ENCODE measurements at regions not wholly inside any gene's neighbourhood (a gene's known extent, or its start where the extent isn't known, plus 50 kb on each side); places are given as distances from the start of the nearest gene placed in this dataset.

DNA sequence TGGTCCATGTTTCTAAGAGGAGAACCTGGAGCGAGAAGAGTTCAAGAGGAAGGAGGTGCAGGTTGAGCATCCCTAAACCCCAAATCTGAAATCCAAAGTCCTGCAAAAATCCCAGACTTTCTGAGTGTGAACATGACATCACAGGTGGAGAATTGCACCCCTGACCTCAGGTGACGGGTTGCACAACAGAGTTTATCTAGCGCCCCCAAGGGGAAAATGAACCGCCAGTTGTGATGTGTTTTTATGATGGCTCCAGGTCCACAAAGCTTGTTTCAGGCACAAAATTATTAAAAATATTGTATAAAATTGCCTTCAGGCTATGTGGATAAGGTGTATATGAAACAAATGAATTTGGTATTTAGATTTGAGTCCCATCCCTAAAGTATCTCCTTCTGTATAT, 420.0 kb downstream of the GABRB3 start:
- Mint-ChIP-seq H3K27ac (no peak overlapping the region), H3K36me3 (peaks cover 4% of the 10 kb centered on the region), H3K9me3 (peaks cover 2 to 13% of the 10 kb centered on the region in 2 donors), H3K4me3 (no peak overlapping the region), H3K27me3 (ENCODE audit: low read depth in 2 of 2) (no peaks in the 10 kb centered on the region), H3K4me1 (no peaks in the 10 kb centered on the region)
- Histone ChIP-seq H3K9me3 (ENCODE audit: control insufficient read depth, insufficient read depth, low read length) (no peaks in the 10 kb centered on the region), H3K36me3 (ENCODE audit: control insufficient read depth, insufficient read depth, low read length) (no peaks in the 10 kb centered on the region), H3K4me3 (ENCODE audit: low read length) (no peak overlapping the region), H3K4me1 (ENCODE audit: control insufficient read depth, insufficient read depth, low read length) (no peaks in the 10 kb centered on the region), H3K27me3 (ENCODE audit: control insufficient read depth, insufficient read depth, low read length) (no peaks in the 10 kb centered on the region), H3K27ac (ENCODE audit: low read length) (no peak overlapping the region)
- ATAC-seq = no peak
- intact Hi-C loops (cut with micrococcal nuclease) = no loop called here
- TF ChIP-seq, protein P1, sequence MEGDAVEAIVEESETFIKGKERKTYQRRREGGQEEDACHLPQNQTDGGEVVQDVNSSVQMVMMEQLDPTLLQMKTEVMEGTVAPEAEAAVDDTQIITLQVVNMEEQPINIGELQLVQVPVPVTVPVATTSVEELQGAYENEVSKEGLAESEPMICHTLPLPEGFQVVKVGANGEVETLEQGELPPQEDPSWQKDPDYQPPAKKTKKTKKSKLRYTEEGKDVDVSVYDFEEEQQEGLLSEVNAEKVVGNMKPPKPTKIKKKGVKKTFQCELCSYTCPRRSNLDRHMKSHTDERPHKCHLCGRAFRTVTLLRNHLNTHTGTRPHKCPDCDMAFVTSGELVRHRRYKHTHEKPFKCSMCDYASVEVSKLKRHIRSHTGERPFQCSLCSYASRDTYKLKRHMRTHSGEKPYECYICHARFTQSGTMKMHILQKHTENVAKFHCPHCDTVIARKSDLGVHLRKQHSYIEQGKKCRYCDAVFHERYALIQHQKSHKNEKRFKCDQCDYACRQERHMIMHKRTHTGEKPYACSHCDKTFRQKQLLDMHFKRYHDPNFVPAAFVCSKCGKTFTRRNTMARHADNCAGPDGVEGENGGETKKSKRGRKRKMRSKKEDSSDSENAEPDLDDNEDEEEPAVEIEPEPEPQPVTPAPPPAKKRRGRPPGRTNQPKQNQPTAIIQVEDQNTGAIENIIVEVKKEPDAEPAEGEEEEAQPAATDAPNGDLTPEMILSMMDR (IDR thresholded peaks at IDR 0.05) = no peak
- WGBS (ENCODE audit: insufficient coverage) = 91% methylated on average over 4 of the region's 4 CpGs
- no peak for DNase-seq

DNA sequence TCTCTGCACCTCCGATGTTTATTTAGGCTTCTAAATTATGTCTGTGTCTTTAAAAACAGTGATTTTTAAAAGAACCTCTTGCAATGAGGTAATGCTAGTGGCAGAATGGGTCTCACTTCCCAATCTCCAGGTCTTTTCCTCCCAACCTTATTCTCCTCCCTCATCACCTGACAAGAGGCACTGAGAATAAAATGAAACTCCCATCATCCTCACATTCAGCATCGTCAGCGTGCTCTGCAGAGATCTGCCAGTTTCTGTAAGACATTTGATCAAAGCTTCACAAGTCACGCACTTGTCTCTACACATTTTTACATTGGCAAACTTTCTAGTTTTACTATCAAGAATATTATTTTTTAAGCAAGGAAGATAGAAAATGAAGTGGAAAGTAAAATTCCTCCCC, 420.5 kb downstream of the GABRB3 start:
- TF ChIP-seq, protein P1 (IDR thresholded peaks at IDR 0.05) = no peak
- no peak for DNase-seq
- no peaks in the 10 kb centered on the region for H3K9me3 ChIP-seq (ENCODE audit: control insufficient read depth, insufficient read depth, low read length)
- Mint-ChIP-seq H3K36me3 (peaks cover 4% of the 10 kb centered on the region), H3K27ac (no peak overlapping the region), H3K4me1 (no peaks in the 10 kb centered on the region), H3K27me3 (ENCODE audit: low read depth in 2 of 2) (no peaks in the 10 kb centered on the region), H3K4me3 (no peak overlapping the region), H3K9me3 (peaks cover 2 to 14% of the 10 kb centered on the region in 2 donors)
- 94% methylated on average over 3 of the region's 4 CpGs for WGBS (ENCODE audit: insufficient coverage)
- H3K36me3 ChIP-seq (ENCODE audit: control insufficient read depth, insufficient read depth, low read length) = no peaks in the 10 kb centered on the region
- no peak for ATAC-seq
- no peaks in the 10 kb centered on the region for H3K27me3 ChIP-seq (ENCODE audit: control insufficient read depth, insufficient read depth, low read length)
- H3K4me1 ChIP-seq (ENCODE audit: control insufficient read depth, insufficient read depth, low read length) = no peaks in the 10 kb centered on the region
- intact Hi-C loops (cut with micrococcal nuclease) = no loop called here
- no peak overlapping the region for H3K27ac ChIP-seq (ENCODE audit: low read length)
- no peak overlapping the region for H3K4me3 ChIP-seq (ENCODE audit: low read length)

DNA sequence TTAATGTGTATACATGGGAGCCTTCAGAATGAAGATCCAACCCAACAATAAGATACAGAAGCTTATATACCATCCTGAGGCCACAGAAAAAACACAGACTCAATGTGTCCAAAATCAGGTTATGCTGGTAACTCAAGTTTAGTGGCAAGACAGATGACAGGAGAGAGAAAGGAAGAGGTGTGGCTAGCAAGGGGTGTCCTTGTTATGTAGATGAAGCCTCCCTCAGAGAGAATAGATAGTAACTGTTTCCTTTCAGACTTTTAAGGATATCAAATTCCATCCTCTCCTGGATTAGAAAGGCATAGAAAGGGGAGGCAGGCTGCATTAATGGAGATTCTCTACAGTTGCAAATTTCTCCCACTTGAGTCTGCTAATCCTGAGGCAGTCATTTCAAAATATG, 447.4 kb downstream of the GABRB3 start:
- TF ChIP-seq, protein P1 (IDR thresholded peaks at IDR 0.05) = no peak
- Mint-ChIP-seq H3K9me3 (peaks cover 10 to 11% of the 10 kb centered on the region in 2 donors), H3K36me3 (no peaks in the 10 kb centered on the region), H3K27me3 (ENCODE audit: low read depth in 2 of 2) (no peaks in the 10 kb centered on the region), H3K4me3 (no peak overlapping the region), H3K27ac (no peak overlapping the region), H3K4me1 (no peaks in the 10 kb centered on the region)
- H3K4me1 ChIP-seq (ENCODE audit: control insufficient read depth, insufficient read depth, low read length) = no peaks in the 10 kb centered on the region
- no peak overlapping the region for H3K27ac ChIP-seq (ENCODE audit: low read length)
- H3K4me3 ChIP-seq (ENCODE audit: low read length) = no peak overlapping the region
- no peak for DNase-seq
- H3K27me3 ChIP-seq (ENCODE audit: control insufficient read depth, insufficient read depth, low read length) = no peaks in the 10 kb centered on the region
- ATAC-seq = no peak
- intact Hi-C loops (cut with micrococcal nuclease) = no loop called here
- no peaks in the 10 kb centered on the region for H3K9me3 ChIP-seq (ENCODE audit: control insufficient read depth, insufficient read depth, low read length)
- no peaks in the 10 kb centered on the region for H3K36me3 ChIP-seq (ENCODE audit: control insufficient read depth, insufficient read depth, low read length)

DNA sequence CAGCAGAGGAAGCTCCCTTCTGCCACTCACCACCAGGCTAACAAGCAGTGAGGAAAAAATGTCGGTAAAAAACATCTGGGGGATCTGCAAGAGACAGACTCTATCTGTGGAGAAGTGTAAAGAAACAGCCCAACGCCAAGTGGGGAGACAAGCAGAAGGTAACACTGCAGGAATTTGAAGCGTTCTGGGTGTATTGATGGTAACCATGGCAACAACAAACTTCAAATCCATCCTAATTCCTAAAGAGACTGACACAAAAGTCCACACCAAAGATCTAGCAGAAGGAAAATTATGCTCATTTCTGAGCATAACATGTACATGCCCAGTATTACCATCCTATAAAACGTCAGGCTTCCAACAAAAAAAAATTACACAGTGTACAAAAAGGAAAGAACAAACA, 449.3 kb downstream of the GABRB3 start:
- Histone ChIP-seq H3K9me3 (ENCODE audit: control insufficient read depth, insufficient read depth, low read length) (peaks cover 4% of the 10 kb centered on the region), H3K4me3 (ENCODE audit: low read length) (no peak overlapping the region), H3K36me3 (ENCODE audit: control insufficient read depth, insufficient read depth, low read length) (no peaks in the 10 kb centered on the region), H3K4me1 (ENCODE audit: control insufficient read depth, insufficient read depth, low read length) (no peaks in the 10 kb centered on the region), H3K27ac (ENCODE audit: low read length) (no peak overlapping the region), H3K27me3 (ENCODE audit: control insufficient read depth, insufficient read depth, low read length) (no peaks in the 10 kb centered on the region)
- intact Hi-C loops (cut with micrococcal nuclease) = no loop called here
- ATAC-seq (no peak), DNase-seq (no peak)
- H3K27ac Mint-ChIP-seq = no peak overlapping the region
- 91% methylated on average over 4 of the region's 4 CpGs for WGBS (ENCODE audit: insufficient coverage)
- H3K9me3 Mint-ChIP-seq = peaks cover 18% of the 10 kb centered on the region in 2 donors
- H3K36me3 Mint-ChIP-seq = no peaks in the 10 kb centered on the region
- TF ChIP-seq, protein P1 (IDR thresholded peaks at IDR 0.05) = no peak
- no peaks in the 10 kb centered on the region for H3K27me3 Mint-ChIP-seq (ENCODE audit: low read depth in 2 of 2)
- H3K4me3 Mint-ChIP-seq = no peak overlapping the region
- H3K4me1 Mint-ChIP-seq = no peaks in the 10 kb centered on the region

All from natural killer cell (primary cell).